NCI-H345 treated with DMSO at 0.1 percent for 48 hours (cell line): ENCODE measurements at regions not wholly inside any gene's neighbourhood (a gene's known extent, or its start where the extent isn't known, plus 50 kb on each side); places are given as distances from the start of the nearest gene placed in this dataset.

Experiments
- DNase-seq: peaks from one replicate; lab custom pipeline; 2025; ENCODE audit not compliant: unreplicated experiment; lab: John Stamatoyannopoulos, UW

DNA sequence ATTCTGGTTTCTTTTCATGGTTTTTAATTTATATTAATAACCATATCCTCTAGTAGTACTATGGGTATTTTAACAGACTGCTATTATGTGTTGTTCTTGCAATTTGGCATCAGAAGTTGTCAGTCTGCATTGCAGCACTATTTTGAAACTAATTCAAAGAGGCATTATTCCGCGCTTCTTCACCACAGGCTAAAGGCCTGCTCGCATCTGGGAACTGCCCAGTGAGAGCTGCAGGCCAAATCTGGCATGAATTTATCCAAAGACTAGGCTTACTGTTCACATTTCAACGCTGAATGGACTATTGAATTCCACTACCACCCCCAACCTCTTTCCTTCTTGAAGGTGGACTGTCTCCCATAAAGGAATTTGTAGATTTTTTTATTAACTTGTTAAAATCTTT lies 310.4 kb upstream of the NR2F2 start:
- no peak for DNase-seq

DNA sequence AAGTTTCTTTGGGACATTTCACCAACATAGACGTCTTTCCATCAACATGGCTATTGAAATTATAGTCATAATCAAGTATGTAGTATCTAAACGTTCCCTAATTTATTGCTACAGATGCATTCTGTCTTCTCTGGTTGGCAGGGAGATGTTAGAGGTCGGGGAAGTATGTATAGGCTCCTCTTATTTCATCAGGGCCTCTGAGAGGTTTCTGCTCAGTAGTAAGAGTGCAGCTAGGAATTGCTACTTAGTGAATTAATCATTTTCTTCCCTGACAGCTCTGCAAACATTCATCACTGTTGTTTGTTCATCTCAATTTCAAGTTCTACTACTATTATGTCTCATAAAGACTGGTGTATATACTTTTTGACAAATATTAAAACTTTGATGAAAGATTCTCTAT lies 309.7 kb upstream of the NR2F2 start:
- DNase-seq = no peak

DNA sequence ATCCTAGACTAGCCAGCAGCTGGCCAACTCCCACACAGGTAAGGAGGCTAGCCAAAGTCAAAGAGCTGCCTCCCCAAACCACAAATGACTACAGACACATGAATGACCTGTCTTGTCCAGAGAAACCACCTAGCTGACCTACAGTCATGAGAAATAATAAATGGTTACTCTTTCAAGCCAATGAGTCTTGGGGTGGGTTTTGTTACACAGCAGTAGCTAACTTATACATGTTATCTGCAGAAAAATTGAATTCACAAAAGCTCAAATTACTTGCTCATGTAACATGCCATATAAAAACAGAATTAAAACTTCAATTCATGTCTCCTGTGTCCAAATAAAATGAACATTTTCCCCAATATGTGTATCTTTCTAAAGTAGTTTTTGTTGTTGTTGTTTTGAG lies 307.4 kb upstream of the NR2F2 start:
- no peak for DNase-seq

- DNase-seq = no peak
Measured at GRCh38 chr15:96027501-96027900, 303.0 kb upstream of the NR2F2 start.

GRCh38 chr15:96028620-96029019 lies 301.9 kb upstream of the NR2F2 start:
- no peak for DNase-seq

DNA sequence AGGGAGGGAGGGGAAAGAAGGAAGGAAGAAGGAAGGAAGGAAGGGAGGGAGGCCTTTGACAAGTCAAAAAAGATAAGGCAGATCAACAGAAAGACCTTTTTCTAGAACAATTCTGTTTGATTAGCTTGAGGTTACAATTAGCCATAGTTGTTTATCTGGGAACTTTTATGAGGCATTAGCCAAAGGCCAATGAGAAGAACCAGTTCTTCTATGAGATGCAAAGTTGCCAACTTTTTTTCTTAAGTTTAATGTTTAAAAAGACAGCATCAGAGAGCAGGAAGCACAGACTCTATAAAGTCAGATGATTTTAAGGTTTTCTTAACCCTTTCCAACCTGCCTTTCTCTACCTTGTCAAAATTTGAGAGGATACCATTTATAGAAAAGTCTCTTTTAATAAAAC lies 301.3 kb upstream of the NR2F2 start:
- DNase-seq = no peak

DNA sequence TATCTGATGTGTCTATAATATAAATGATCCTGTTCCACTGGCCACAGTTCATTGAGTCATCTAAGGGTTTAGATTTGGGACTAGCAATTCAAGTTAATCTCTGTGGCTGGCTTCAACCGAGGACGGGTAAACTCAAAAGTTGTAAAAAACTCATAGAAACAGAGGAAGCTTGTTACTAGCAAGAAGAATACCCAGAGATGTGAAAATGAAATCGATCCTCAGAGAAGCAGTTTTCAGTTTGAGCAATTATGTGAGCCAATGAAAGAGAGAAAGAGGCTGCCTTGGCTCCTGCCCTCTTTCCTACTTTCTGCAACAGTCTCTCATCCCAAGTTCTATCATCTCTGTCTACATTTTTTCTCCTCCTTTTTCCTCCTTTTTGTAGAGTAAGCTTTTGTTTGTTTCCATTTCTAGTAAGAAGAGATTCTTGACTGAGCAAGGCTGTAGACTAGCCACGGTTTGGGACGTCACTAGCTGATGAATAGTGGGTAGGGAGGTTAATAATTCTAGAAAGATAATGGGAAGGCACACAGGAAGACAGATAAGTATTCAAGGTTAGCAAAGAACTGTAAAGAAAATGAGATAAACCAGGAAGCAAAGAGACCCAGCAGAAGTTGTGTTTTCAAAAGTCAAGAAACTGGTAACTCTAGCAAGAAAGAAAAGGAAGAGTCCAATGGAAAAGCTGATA lies 298.9 kb upstream of the NR2F2 start:
- DNase-seq = no peak

GRCh38 chr15:96035091-96035490 lies 295.4 kb upstream of the NR2F2 start:
- no peak for DNase-seq

- DNase-seq = no peak
Measured at GRCh38 chr15:96035635-96036034, 294.9 kb upstream of the NR2F2 start.

GRCh38 chr15:96037584-96037983 lies 292.9 kb upstream of the NR2F2 start:
- DNase-seq = no peak

GRCh38 chr15:96038131-96038530 lies 292.4 kb upstream of the NR2F2 start:
- DNase-seq = no peak

DNA sequence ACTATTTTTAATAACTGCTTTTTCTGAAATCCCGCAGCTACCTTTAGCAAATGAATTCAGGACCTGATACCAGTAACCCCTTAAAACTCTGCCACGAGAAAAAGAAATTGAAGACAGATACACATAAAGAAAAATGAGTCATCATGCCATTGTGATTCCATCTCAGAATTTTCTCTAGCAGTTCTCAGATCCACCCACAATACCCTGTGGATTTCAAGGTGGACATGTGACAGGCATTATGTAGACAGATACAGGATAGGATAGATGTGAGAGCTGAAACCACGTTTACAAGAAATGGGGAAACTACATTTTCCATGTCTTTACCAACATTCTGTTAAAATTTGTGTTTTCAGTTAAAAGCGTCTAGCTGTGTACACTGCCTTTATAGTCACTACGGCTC lies 291.9 kb upstream of the NR2F2 start:
- DNase-seq = no peak

- no peak for DNase-seq
Measured at GRCh38 chr15:96041982-96042733, 288.3 kb upstream of the NR2F2 start.

DNA sequence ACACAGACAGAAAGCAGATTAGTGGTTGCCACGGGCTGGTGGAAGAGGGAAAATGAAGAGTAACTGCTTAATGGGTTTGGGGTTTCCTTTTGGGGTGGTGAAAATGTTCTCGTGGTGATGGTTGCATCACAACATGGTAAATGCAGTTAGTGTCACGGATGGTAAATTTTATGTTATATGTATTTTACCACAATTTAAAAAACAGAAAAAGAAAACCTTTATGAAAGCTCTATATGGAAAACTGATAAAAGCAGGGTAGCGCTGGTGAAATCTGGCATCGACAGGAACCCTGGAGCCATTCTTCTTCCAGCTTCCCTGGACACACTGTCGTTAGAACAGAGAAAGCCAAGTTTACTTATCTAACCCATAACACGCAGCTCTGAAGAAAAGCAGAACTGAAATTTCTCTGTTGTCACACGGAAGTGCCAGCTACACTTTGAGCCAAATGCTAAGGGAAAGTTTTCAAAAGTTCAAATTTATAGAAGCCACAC lies 287.7 kb upstream of the NR2F2 start:
- DNase-seq = no peak

GRCh38 chr15:96043591-96044171 lies 286.8 kb upstream of the NR2F2 start:
- DNase-seq = no peak

- DNase-seq = no peak
Measured at GRCh38 chr15:96046620-96047240, 283.8 kb upstream of the NR2F2 start.

DNA sequence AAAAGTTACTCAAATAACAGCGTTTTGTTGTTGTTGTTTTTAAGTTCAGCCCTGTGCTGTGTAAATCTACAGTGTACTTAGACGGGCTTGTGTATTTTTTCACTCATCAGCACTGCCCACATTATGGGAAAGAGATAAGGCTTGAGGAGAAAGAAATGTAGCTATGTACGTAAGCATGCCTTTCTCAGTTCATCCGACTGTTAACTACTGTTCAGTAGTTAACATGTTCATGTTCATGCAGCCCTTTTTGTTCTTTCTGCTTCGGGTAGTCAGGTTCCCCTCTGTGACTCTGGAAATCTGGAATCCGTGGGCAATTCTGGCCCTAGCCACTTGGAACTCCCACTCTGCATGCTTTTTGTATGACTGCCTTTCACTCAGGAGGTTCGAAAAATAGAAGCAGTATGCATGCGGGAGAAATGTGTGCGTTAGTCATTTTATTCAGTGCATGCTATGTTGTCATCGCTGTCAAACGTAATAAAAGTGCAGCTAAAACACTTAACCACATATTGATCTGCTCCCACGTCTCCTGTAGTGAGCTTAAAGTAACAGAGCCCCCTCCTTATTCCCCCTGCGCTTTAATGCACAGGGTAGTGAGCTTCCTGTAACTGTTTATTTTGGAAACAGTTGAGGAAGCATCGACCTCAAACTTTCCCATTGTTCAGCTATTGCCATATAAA lies 283.1 kb upstream of the NR2F2 start:
- no peak for DNase-seq

DNA sequence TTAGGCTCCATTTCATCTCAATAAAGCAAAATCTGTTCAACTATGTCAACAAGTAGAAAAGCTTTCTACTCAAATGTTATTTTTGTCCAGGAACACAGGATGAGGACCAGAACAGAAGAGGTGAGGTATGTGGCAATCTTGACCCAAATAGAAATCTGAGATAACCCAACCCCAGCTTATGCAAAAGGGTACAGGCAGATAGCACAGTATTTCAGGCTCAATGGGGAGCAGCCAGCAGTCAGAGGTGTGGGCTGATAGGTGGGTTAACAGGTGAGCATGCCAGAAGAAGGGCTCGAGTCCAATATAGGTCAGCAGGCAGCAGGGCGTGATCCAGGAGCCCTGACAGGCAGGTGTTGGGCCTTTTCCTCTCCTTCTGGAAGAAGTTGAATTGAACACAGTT lies 281.2 kb upstream of the NR2F2 start:
- DNase-seq = no peak

DNA sequence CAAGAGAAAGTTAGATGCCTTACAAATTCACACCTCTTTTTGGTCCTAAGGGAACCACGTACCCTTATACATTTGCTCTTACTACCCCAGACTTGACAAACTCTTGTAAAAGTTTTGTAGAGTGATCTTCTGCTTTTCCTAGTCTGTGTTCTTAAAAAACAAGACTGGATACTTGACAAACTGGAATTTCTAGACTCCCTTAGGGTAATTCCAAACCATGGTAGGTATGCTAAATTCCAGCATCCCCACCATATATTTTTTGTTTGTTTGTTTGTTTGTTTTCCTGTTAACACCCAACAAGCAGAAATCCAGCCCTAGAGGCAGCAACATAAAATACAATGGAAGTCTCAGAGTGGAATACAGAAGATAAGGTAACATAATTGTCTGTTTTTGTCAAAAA lies 280.7 kb upstream of the NR2F2 start:
- no peak for DNase-seq

DNA sequence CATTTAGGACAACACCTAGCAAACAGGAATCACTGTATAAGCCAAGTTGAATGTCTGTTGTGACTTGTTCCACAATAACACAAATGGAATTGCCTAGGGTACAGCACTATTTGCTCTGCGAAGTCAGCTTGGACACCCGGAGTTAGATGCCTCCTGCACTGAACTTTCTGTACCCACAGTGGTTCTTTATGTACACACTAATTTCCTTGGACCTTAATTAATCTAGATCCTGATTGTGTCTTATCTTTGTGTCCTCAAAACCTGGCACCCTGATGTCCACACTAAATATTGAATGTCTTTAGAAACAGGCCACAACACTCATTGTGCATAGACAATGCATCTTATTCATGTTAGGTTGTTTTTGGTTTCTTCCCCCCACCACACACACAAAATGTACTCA lies 278.9 kb upstream of the NR2F2 start:
- no peak for DNase-seq

DNA sequence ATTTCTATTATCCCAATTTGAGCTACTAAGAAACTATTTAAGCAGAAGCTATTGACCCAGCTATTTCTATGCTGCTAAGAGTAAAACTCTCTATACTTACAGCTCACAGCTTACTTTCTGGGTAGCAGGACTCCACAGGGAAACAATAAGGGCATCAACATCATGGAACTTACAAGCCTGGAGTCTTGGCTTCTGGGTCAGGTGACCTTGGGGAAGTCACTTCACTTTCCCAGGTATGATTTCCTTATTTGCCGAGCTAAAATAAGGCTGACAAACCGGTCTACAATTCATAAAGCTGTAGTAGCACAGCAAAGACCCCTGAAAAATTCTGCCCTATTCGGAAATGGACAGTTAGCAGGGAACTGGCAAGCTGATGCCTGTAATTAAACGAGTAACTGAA lies 278.3 kb upstream of the NR2F2 start:
- DNase-seq = no peak
